GM23248 (cell line): ENCODE measurements at regions not wholly inside any gene's neighbourhood (a gene's known extent, or its start where the extent isn't known, plus 50 kb on each side); places are given as distances from the start of the nearest gene placed in this dataset.

Source experiments
- EZH2 ChIP-seq: fragments of 200-600 bp; sonication (generic); IDR thresholded peaks from 2 replicates; pipeline ENCODE4 v1.6.1; 2018; ENCODE audit warnings: antibody characterized with exemption, mild to moderate bottlenecking; ENCODE audit not compliant: insufficient read depth, poor library complexity, severe bottlenecking
- EZH2phosphoT487 ChIP-seq: fragments of 200-600 bp; sonication (generic); IDR thresholded peaks from 2 replicates; pipeline ENCODE4 v1.6.1; 2018; ENCODE audit warnings: antibody characterized with exemption, moderate library complexity, mild to moderate bottlenecking, low read depth; ENCODE audit not compliant: insufficient read depth

GRCh38 chr1:194004146-194004545 lies 817.7 kb upstream of the B3GALT2 start:
- TF ChIP-seq EZH2phosphoT487 (no peak), EZH2 (no peak)
